Upper lobe of left lung (tissue), 4 donors: ENCODE measurements at regions not wholly inside any gene's neighbourhood (a gene's known extent, or its start where the extent isn't known, plus 50 kb on each side); places are given as distances from the start of the nearest gene placed in this dataset.

Experiments
- CTCF ChIP-seq, 6 experiments: fragments of 450-650 bp in 4 of 6; fragments of 200-600 bp in 2 of 6; sonication (generic) in 2 of 6; IDR thresholded peaks; one replicate each; pipeline ENCODE4 v1.5.1; 2016 to 2019; ENCODE audit warnings: antibody characterized with exemption in 6 of 6
- POLR2A ChIP-seq, 4 donors: fragments of 450-650 bp; IDR thresholded peaks; one replicate each; pipeline ENCODE4 v1.5.1; 2016 to 2017; ENCODE audit warnings: antibody characterized with exemption in 4 of 4, mild to moderate bottlenecking in 2 of 4

- TF ChIP-seq POLR2A (IDR thresholded peaks at IDR 0.05): no peak
- no peak for TF ChIP-seq CTCF (IDR thresholded peaks at IDR 0.05)
These were observed 298.1 kb upstream of the RTL1 start for GRCh38 chr14:101201535-101202151.
